ENCODE measurements at regions not wholly inside any gene's neighbourhood (a gene's known extent, or its start where the extent isn't known, plus 50 kb on each side); places are given as distances from the start of the nearest gene placed in this dataset.

DNA sequence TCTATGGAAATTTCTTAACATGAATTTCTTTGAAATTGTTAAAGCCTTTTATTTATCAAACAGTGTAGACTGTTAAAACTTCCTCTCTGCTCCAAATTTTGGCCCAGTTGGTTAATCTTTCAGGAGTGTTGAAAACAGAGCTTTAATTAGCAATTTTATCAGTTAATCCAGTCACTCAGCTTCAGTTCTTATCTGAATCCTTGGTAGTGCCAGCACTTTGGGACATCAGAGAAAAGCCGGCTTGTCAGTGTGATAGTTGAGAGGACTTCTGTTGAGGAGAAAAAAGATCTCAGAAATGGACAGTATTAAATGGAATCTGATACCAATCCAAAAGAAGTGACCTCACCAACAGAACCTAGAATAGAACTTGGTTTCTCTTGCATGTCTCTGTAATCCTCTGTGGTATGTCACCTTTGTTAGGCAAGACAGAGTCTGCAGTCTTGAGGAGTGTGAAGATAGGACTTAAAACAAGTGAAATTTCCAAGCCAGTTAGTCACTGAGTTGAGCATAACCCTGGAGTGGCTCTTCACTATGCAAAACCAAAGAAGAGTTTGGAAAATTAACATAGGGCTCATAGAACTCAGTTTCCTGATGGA, 251.8 kb downstream of the NNT start:
- TF ChIP-seq, protein P1, sequence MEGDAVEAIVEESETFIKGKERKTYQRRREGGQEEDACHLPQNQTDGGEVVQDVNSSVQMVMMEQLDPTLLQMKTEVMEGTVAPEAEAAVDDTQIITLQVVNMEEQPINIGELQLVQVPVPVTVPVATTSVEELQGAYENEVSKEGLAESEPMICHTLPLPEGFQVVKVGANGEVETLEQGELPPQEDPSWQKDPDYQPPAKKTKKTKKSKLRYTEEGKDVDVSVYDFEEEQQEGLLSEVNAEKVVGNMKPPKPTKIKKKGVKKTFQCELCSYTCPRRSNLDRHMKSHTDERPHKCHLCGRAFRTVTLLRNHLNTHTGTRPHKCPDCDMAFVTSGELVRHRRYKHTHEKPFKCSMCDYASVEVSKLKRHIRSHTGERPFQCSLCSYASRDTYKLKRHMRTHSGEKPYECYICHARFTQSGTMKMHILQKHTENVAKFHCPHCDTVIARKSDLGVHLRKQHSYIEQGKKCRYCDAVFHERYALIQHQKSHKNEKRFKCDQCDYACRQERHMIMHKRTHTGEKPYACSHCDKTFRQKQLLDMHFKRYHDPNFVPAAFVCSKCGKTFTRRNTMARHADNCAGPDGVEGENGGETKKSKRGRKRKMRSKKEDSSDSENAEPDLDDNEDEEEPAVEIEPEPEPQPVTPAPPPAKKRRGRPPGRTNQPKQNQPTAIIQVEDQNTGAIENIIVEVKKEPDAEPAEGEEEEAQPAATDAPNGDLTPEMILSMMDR (IDR thresholded peaks at IDR 0.05; ENCODE audit: insufficient read depth, low read length, severe bottlenecking), result no peak
- H3K36me3 ChIP-seq (ENCODE audit: control insufficient read depth, insufficient read depth, low read length), result no peaks in the 10 kb centered on the region
- H3K4me3 ChIP-seq (ENCODE audit: low read depth, low read length), result no peak overlapping the region
- DNase-seq (ENCODE audit: low read depth) (no peak), FAIRE-seq (no peak)
- no peaks in the 10 kb centered on the region for H3K27me3 ChIP-seq (ENCODE audit: control insufficient read depth, insufficient read depth, low read length)

DNA sequence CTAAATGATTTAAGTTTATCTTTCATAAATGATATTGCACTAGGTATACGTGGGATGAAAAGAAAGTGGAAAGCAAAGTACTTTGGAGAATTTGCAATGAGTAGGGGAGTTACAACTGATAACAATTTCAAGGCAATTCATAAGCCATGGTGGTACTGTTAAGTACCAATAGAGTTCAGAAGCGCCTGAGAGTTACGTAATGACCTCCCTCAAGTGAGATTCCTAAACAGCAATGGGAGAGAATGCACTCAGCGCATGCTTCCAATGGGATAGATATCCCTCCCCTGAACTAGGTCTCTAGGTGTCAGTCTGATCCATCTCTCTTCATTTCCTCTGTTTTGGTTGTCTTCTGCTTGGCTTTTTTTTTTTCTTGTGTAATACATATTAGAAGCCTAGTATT, 249.3 kb downstream of the NNT start:
- FAIRE-seq (no peak), DNase-seq (ENCODE audit: low read depth) (no peak)
- TF ChIP-seq, protein P1 (IDR thresholded peaks at IDR 0.05; ENCODE audit: insufficient read depth, low read length, severe bottlenecking), result no peak
- Histone ChIP-seq H3K27me3 (ENCODE audit: control insufficient read depth, insufficient read depth, low read length) (no peaks in the 10 kb centered on the region), H3K36me3 (ENCODE audit: control insufficient read depth, insufficient read depth, low read length) (no peaks in the 10 kb centered on the region), H3K4me3 (ENCODE audit: low read depth, low read length) (no peak overlapping the region)

DNA sequence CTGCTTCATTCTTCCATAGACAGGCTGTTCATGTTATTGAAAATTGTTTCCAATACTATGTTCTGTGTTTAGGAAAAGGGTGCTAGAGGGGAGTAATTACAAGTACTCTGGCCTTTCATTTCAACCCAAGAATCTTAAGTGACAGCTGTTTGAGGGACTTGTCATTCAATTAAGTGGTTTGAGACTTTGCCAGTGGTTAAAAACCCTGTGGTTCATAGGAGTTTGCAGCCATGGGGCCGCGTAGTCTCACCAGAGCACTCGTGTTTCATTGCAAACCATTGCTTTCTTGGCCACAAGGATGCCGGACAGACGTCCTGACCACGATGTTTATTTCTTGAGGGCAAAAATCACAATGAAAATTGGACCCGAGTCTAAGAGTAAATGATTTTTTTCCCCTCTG, 248.8 kb downstream of the NNT start:
- TF ChIP-seq, protein P1 (IDR thresholded peaks at IDR 0.05; ENCODE audit: insufficient read depth, low read length, severe bottlenecking), result no peak
- Histone ChIP-seq H3K27me3 (ENCODE audit: control insufficient read depth, insufficient read depth, low read length) (no peaks in the 10 kb centered on the region), H3K36me3 (ENCODE audit: control insufficient read depth, insufficient read depth, low read length) (no peaks in the 10 kb centered on the region), H3K4me3 (ENCODE audit: low read depth, low read length) (no peak overlapping the region)
- DNase-seq (ENCODE audit: low read depth), result no peak
- no peak for FAIRE-seq

DNA sequence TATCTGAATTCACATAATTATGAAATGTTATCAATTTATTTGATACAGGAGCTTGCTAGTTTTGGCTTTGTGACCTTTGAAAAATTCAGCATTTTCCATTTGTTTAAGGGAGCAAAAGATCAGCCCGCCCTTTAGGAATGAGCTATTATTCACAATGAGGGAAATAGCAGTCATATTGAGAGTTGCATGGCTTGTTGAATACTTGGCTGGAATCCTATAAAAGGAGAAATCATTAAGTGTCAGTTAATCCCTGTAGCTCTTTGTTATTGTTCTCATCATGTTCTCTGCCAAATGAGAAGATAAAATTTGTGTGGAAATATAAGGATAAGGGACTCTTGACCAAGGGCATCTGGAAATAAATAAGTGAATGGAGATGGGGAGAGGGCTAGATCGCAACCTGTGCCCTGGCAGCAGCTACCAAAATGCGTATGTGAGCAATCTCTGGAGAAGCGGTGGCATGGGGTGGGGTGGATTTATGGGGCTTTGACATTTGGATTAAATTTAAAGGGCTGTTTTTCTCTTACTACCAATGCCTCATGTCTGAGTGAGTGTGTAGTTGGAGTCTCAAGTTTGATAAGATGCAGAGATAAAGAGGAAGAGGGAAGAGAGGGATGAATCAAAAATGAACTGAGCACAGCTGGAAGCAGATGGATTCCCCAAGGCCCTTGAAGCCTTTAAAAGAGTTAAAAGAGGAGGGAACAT, 237.6 kb downstream of the NNT start:
- Histone ChIP-seq H3K36me3 (ENCODE audit: control insufficient read depth, insufficient read depth, low read length) (no peaks in the 10 kb centered on the region), H3K4me3 (ENCODE audit: low read depth, low read length) (no peak overlapping the region), H3K27me3 (ENCODE audit: control insufficient read depth, insufficient read depth, low read length) (no peaks in the 10 kb centered on the region)
- no peak for DNase-seq (ENCODE audit: low read depth)
- no peak for FAIRE-seq
- TF ChIP-seq, protein P1 (IDR thresholded peaks at IDR 0.05; ENCODE audit: insufficient read depth, low read length, severe bottlenecking), result no peak

DNA sequence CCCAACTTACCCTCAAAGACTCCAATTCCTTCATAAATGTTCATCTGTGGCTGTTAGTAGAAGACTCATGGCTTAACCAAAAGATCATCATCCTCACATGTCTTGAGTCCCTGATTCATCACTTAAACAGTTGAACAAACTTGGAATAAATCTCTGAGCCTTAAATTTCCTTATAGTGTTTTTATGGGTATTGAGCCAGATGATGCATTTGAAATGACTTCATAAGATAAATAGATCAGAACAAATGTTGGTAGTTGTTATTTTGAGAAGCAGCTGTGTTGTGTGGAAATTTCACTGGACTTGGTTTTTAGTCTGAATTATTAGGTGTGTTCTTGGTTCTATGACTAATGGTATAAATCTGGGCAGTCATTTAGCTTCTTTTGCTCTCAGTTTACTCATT, 236.2 kb downstream of the NNT start:
- no peak overlapping the region for H3K4me3 ChIP-seq (ENCODE audit: low read depth, low read length)
- TF ChIP-seq, protein P1 (IDR thresholded peaks at IDR 0.05; ENCODE audit: insufficient read depth, low read length, severe bottlenecking), result no peak
- FAIRE-seq (peak; percentile 50), DNase-seq (ENCODE audit: low read depth) (peak; percentile 2)
- H3K36me3 ChIP-seq (ENCODE audit: control insufficient read depth, insufficient read depth, low read length), result no peaks in the 10 kb centered on the region
- H3K27me3 ChIP-seq (ENCODE audit: control insufficient read depth, insufficient read depth, low read length), result no peaks in the 10 kb centered on the region

DNA sequence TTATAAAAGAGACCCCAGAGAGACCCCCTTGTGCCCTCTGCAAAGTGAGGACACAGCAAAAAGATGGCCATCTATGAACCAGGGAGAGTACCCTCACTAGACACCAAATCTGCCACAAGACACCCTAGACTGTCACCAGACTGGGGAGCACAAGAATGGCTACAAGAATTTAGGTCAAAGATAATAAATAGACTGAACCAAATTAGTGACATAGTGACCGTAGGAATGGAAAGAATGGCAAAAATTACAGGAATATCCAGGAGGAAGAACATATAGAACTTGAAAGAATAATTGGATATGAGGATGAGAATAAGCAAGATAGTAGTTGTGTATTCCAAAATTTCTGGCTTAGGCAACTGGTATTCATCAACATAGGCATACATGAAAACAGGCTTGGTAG, 235.0 kb downstream of the NNT start:
- DNase-seq (ENCODE audit: low read depth) (no peak), FAIRE-seq (no peak)
- H3K36me3 ChIP-seq (ENCODE audit: control insufficient read depth, insufficient read depth, low read length), result no peaks in the 10 kb centered on the region
- TF ChIP-seq, protein P1 (IDR thresholded peaks at IDR 0.05; ENCODE audit: insufficient read depth, low read length, severe bottlenecking), result no peak
- no peaks in the 10 kb centered on the region for H3K27me3 ChIP-seq (ENCODE audit: control insufficient read depth, insufficient read depth, low read length)
- no peak overlapping the region for H3K4me3 ChIP-seq (ENCODE audit: low read depth, low read length)
